ENCODE measurements at regions not wholly inside any gene's neighbourhood (a gene's known extent, or its start where the extent isn't known, plus 50 kb on each side); places are given as distances from the start of the nearest gene placed in this dataset.

DNA sequence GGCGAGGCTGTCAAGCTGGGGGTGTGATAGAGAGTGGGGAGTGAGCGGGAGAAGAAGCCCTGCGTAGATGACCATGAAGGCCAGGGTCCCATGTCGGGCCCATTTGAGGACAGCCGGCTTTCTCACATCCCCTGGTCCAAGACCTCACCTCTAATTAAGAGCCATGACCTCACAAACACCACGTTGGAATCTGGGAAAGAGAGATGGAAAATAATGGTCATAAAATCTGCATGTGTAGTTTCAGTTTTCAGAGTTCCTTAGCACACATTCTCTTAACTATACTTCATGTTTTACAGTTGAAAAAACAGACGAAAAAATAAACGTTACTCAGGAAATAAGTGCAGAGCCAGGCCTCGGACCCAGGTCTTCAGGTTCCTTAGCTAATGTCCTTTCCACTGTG is 244.8 kb upstream of the SIX2 start:
- no peaks in the 10 kb centered on the region for H3K36me3 ChIP-seq (ENCODE audit: insufficient read depth, low read length, poor library complexity, severe bottlenecking)
- TF ChIP-seq, protein P1, sequence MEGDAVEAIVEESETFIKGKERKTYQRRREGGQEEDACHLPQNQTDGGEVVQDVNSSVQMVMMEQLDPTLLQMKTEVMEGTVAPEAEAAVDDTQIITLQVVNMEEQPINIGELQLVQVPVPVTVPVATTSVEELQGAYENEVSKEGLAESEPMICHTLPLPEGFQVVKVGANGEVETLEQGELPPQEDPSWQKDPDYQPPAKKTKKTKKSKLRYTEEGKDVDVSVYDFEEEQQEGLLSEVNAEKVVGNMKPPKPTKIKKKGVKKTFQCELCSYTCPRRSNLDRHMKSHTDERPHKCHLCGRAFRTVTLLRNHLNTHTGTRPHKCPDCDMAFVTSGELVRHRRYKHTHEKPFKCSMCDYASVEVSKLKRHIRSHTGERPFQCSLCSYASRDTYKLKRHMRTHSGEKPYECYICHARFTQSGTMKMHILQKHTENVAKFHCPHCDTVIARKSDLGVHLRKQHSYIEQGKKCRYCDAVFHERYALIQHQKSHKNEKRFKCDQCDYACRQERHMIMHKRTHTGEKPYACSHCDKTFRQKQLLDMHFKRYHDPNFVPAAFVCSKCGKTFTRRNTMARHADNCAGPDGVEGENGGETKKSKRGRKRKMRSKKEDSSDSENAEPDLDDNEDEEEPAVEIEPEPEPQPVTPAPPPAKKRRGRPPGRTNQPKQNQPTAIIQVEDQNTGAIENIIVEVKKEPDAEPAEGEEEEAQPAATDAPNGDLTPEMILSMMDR (conservative IDR thresholded peaks at IDR 0.05; ENCODE audit: low read depth, low read length), result no peak
- no peak for TF ChIP-seq EZH2 (IDR thresholded peaks at IDR 0.05; ENCODE audit: borderline replicate concordance, low read depth, low read length, poor library complexity, severe bottlenecking)
- H3K4me1 ChIP-seq (ENCODE audit: insufficient read depth, low read length, poor library complexity, severe bottlenecking), result no peaks in the 10 kb centered on the region
- no peak for DNase-seq (ENCODE audit: low spot score)
- ChIA-PET POLR2A (ENCODE audit: low non-redundant PET) (no interaction called here), CTCF (no interaction called here)
- no peak overlapping the region for H3K4me3 ChIP-seq (ENCODE audit: low read depth, low read length, poor library complexity, severe bottlenecking)
- no peaks in the 10 kb centered on the region for H3K9me3 ChIP-seq (ENCODE audit: low read depth, low read length, poor library complexity, severe bottlenecking)
- intact Hi-C loops (cut with micrococcal nuclease; ENCODE audit: unreplicated experiment), result no loop called here
- H3K27ac ChIP-seq (ENCODE audit: low read depth, low read length, poor library complexity, severe bottlenecking), result no peak overlapping the region
- no TSS peak for BruUV-seq (replicated peaks)
- no peaks in the 10 kb centered on the region for H3K27me3 ChIP-seq (replicated peaks; ENCODE audit: insufficient read depth, low read depth, low read length, poor library complexity)

DNA sequence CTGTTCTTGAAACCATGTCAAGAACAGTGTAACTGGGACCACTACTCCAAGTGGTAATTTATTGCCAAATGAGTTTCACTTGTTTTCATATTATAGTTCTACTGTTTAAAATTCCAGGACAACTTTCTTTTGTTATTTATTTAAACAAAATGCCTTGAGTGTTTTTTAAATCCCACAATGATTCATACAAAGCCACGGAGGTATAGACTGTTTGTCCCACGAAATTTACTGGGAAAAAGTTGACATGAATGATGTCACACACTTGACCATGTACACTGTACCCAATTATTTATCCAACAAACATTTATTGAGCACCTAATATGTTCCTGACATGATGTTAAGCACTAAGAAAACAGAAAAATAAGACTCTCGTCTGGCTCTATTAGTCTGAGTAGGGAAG is 243.9 kb upstream of the SIX2 start:
- no peak for DNase-seq (ENCODE audit: low spot score)
- Histone ChIP-seq H3K4me1 (ENCODE audit: insufficient read depth, low read length, poor library complexity, severe bottlenecking) (no peaks in the 10 kb centered on the region), H3K9me3 (ENCODE audit: low read depth, low read length, poor library complexity, severe bottlenecking) (no peaks in the 10 kb centered on the region), H3K36me3 (ENCODE audit: insufficient read depth, low read length, poor library complexity, severe bottlenecking) (no peaks in the 10 kb centered on the region), H3K27ac (ENCODE audit: low read depth, low read length, poor library complexity, severe bottlenecking) (no peak overlapping the region), H3K27me3 (replicated peaks; ENCODE audit: insufficient read depth, low read depth, low read length, poor library complexity) (no peaks in the 10 kb centered on the region), H3K4me3 (ENCODE audit: low read depth, low read length, poor library complexity, severe bottlenecking) (no peak overlapping the region)
- intact Hi-C loops (cut with micrococcal nuclease; ENCODE audit: unreplicated experiment), result no loop called here
- CTCF ChIA-PET, result no interaction called here
- BruUV-seq (replicated peaks), result no TSS peak
- TF ChIP-seq, protein P1 (conservative IDR thresholded peaks at IDR 0.05; ENCODE audit: low read depth, low read length), result no peak
- POLR2A ChIA-PET (ENCODE audit: low non-redundant PET), result no interaction called here

DNA sequence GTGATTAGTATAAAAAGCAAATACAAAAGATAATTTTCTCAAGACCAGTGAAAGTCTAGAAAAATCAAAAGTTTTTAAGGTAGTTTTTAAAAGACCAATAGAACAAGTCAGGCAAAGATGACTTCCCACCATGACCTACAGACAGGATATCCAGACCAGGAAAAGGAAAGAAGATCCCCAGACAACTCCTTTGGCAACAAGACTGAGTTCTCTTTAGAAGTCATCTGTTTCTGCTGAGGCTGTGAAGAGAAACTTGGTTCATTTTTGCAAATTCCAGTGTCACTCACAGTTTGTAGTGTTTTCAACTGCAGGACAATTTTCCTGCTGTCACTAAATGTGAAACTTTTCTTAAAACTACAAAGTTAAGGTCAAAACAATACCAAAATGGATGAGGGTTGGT is 240.9 kb upstream of the SIX2 start:
- no peaks in the 10 kb centered on the region for H3K36me3 ChIP-seq (ENCODE audit: insufficient read depth, low read length, poor library complexity, severe bottlenecking)
- no peak for TF ChIP-seq EZH2 (IDR thresholded peaks at IDR 0.05; ENCODE audit: borderline replicate concordance, low read depth, low read length, poor library complexity, severe bottlenecking)
- TF ChIP-seq, protein P1 (conservative IDR thresholded peaks at IDR 0.05; ENCODE audit: low read depth, low read length), result no peak
- POLR2A ChIA-PET (ENCODE audit: low non-redundant PET), result no interaction called here
- no peaks in the 10 kb centered on the region for H3K9me3 ChIP-seq (ENCODE audit: low read depth, low read length, poor library complexity, severe bottlenecking)
- BruUV-seq (replicated peaks), result no TSS peak
- intact Hi-C loops (cut with micrococcal nuclease; ENCODE audit: unreplicated experiment), result no loop called here
- DNase-seq (ENCODE audit: low spot score), result no peak
- no peaks in the 10 kb centered on the region for H3K27me3 ChIP-seq (replicated peaks; ENCODE audit: insufficient read depth, low read depth, low read length, poor library complexity)
- no peak overlapping the region for H3K4me3 ChIP-seq (ENCODE audit: low read depth, low read length, poor library complexity, severe bottlenecking)
- H3K4me1 ChIP-seq (ENCODE audit: insufficient read depth, low read length, poor library complexity, severe bottlenecking), result no peaks in the 10 kb centered on the region
- CTCF ChIA-PET, result no interaction called here
- no peak overlapping the region for H3K27ac ChIP-seq (ENCODE audit: low read depth, low read length, poor library complexity, severe bottlenecking)

Measured in A673 (cell line).